Stomach (tissue), 4 donors: ENCODE measurements at regions not wholly inside any gene's neighbourhood (a gene's known extent, or its start where the extent isn't known, plus 50 kb on each side); places are given as distances from the start of the nearest gene placed in this dataset.

Experiments used
- EP300 ChIP-seq: sonication (generic); formaldehyde crosslinking; IDR thresholded peaks from one replicate; pipeline ENCODE4 v1.6.1; 2017; ENCODE audit warnings: antibody characterized with exemption
- POLR2AphosphoS5 ChIP-seq, 3 donors: sonication (generic); formaldehyde crosslinking; IDR thresholded peaks; one replicate each; pipeline ENCODE4 v1.6.1; 2016; ENCODE audit warnings: antibody characterized with exemption in 3 of 3
- TF ChIP-seq, protein P1 (sequence below), 7 experiments: fragments of 450-650 bp in 4 of 7; fragments of 200-600 bp in 3 of 7; sonication (generic) in 3 of 7; IDR thresholded peaks; one replicate each; pipeline ENCODE4 v1.5.1; 2016 to 2019; ENCODE audit warnings: antibody characterized with exemption in 7 of 7, control low read depth in 2 of 7, mild to moderate bottlenecking in 1 of 7

- TF ChIP-seq POLR2AphosphoS5 (IDR thresholded peaks at IDR 0.05) = no peak
- TF ChIP-seq, protein P1, sequence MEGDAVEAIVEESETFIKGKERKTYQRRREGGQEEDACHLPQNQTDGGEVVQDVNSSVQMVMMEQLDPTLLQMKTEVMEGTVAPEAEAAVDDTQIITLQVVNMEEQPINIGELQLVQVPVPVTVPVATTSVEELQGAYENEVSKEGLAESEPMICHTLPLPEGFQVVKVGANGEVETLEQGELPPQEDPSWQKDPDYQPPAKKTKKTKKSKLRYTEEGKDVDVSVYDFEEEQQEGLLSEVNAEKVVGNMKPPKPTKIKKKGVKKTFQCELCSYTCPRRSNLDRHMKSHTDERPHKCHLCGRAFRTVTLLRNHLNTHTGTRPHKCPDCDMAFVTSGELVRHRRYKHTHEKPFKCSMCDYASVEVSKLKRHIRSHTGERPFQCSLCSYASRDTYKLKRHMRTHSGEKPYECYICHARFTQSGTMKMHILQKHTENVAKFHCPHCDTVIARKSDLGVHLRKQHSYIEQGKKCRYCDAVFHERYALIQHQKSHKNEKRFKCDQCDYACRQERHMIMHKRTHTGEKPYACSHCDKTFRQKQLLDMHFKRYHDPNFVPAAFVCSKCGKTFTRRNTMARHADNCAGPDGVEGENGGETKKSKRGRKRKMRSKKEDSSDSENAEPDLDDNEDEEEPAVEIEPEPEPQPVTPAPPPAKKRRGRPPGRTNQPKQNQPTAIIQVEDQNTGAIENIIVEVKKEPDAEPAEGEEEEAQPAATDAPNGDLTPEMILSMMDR (IDR thresholded peaks at IDR 0.05) = no peak
- TF ChIP-seq EP300 = no peak
Observed at GRCh38 chr5:41625571-41625970, 115.2 kb upstream of the PLCXD3 start.
